GM12878 (cell line): ENCODE measurements at regions not wholly inside any gene's neighbourhood (a gene's known extent, or its start where the extent isn't known, plus 50 kb on each side); places are given as distances from the start of the nearest gene placed in this dataset.

ENCODE experiments used
- ATAC-seq: fragments of 200-7000 bp; cut with Tn5 transposase; 3 replicates; pipeline ENCODE4 v1.9.1; 2020; ENCODE audit warnings: mild to moderate bottlenecking, moderate library complexity
- BruUV-seq: library from RNA; stranded (reverse); fragments of 400-500 nt; replicated peaks from 2 replicates; lab custom pipeline; 2021; lab: Mats Ljungman, UMichigan
- CTCF ChIA-PET: fragments of 300-600 bp; sonication (Branson Sonifier 250); formaldehyde crosslinking; extraction: SDS; loops from one replicate; lab custom pipeline; 2021; ENCODE audit warnings: inconsistent platforms; lab: Yijun Ruan, JAX
- POLR2A ChIA-PET: fragments of 350-600 bp; formaldehyde crosslinking; extraction: SDS; loops from one replicate; lab custom pipeline; 2021; ENCODE audit warnings: inconsistent platforms; lab: Charles Lee
- RAD21 ChIA-PET: fragments of 300-600 bp; sonication (Branson Sonifier 250); formaldehyde crosslinking; loops from one replicate; lab custom pipeline; 2023; ENCODE audit warnings: antibody characterized with exemption; ENCODE audit not compliant: unreplicated experiment; lab: Charles Lee
- SMC1A ChIA-PET: fragments of 300-600 bp; sonication (Branson Sonifier 250); formaldehyde crosslinking; loops from one replicate; lab custom pipeline; 2023; ENCODE audit not compliant: unreplicated experiment, uncharacterized antibody; lab: Charles Lee
- DNase-seq: peaks from one replicate; pipeline ENCODE4 v3.0.0-alpha.2; 2011; ENCODE audit warnings: low read depth, low spot score
- FAIRE-seq: peaks from 3 replicates; lab custom pipeline; 2011; peaks lifted over from hg19 to GRCh38; lab: Jason Lieb, UNC
- H2AFZ ChIP-seq: 2 replicates; pipeline ENCODE4 v1.6.0; 2011; ENCODE audit warnings: low read depth, low read length, control low read depth; ENCODE audit not compliant: control insufficient read depth
- H3K27ac ChIP-seq: 2 replicates; pipeline ENCODE4 v1.5.1; 2011; ENCODE audit warnings: control low read depth; ENCODE audit not compliant: control insufficient read depth, insufficient read depth
- H3K27me3 ChIP-seq, 2 experiments: replicated peaks in 1 of 2; 2 replicates each; pipeline versions ENCODE4 v1.6.0 to v1.6.1; 2011; ENCODE audit warnings: low read length in 1 of 2; ENCODE audit not compliant: control insufficient read depth in 2 of 2, insufficient read depth in 2 of 2
- H3K36me3 ChIP-seq, 2 experiments: 2 replicates each; pipeline ENCODE4 v1.5.1; 2011; ENCODE audit warnings: low read length in 1 of 2; ENCODE audit not compliant: control insufficient read depth in 2 of 2, insufficient read depth in 2 of 2
- H3K4me1 ChIP-seq: 2 replicates; pipeline ENCODE4 v1.6.1; 2011; ENCODE audit warnings: mild to moderate bottlenecking, low read length, moderate library complexity, mixed read lengths; ENCODE audit not compliant: control insufficient read depth, insufficient read depth
- H3K4me2 ChIP-seq: 2 replicates; pipeline ENCODE4 v1.6.0; 2011; ENCODE audit warnings: control low read depth; ENCODE audit not compliant: control insufficient read depth, insufficient read depth
- H3K4me3 ChIP-seq: fragments of 200-600 bp; sonication (generic); 2 replicates; pipeline ENCODE4 v1.5.1; 2016
- H3K79me2 ChIP-seq: 2 replicates; pipeline ENCODE4 v1.6.0; 2011; ENCODE audit warnings: low read length; ENCODE audit not compliant: control insufficient read depth, insufficient read depth
- H3K9ac ChIP-seq: 2 replicates; pipeline ENCODE4 v1.8.0; 2011; ENCODE audit warnings: low read length, control low read depth, mixed read lengths; ENCODE audit not compliant: control insufficient read depth, insufficient read depth
- H3K9me3 ChIP-seq: replicated peaks from 3 replicates; pipeline ENCODE4 v1.5.1; 2011; ENCODE audit warnings: mild to moderate bottlenecking, low read length; ENCODE audit not compliant: control insufficient read depth, insufficient read depth
- H4K20me1 ChIP-seq: 2 replicates; pipeline ENCODE4 v1.6.0; 2011; ENCODE audit not compliant: control insufficient read depth, insufficient read depth
- ESRRA ChIP-seq: IDR thresholded peaks from 2 replicates; pipeline ENCODE4 v1.6.1; 2012; ENCODE audit warnings: mild to moderate bottlenecking, low read length, improper control_type of control experiment
- EZH2 ChIP-seq: IDR thresholded peaks from 2 replicates; pipeline ENCODE4 v1.6.1; 2012; ENCODE audit warnings: low read depth, mild to moderate bottlenecking, control low read depth, inconsistent platforms, low read length, borderline replicate concordance; ENCODE audit not compliant: control insufficient read depth
- HCFC1 ChIP-seq: fragments of 150-350 bp; IDR thresholded peaks from 2 replicates; pipeline ENCODE4 v1.6.1; 2014; ENCODE audit warnings: low read length
- JUNB ChIP-seq: IDR thresholded peaks from 2 replicates; pipeline ENCODE4 v1.6.1; 2016; ENCODE audit warnings: antibody characterized with exemption, mild to moderate bottlenecking
- KDM1A ChIP-seq: fragments of 200-600 bp; sonication (generic); IDR thresholded peaks from 2 replicates; pipeline ENCODE4 v1.6.1; 2016; ENCODE audit warnings: borderline replicate concordance
- MLLT1 ChIP-seq: fragments of 450-650 bp; IDR thresholded peaks from 2 replicates; pipeline ENCODE4 v1.6.1; 2016; ENCODE audit warnings: mild to moderate bottlenecking
- NRF1 ChIP-seq: conservative IDR thresholded peaks from 2 replicates; pipeline ENCODE4 v1.6.1; 2011; ENCODE audit warnings: mild to moderate bottlenecking, low read depth, low read length, improper control_type of control experiment
- POLR2A ChIP-seq: IDR thresholded peaks from 2 replicates; pipeline ENCODE4 v1.6.1; 2011; ENCODE audit warnings: low read depth, mild to moderate bottlenecking, low read length
- POU2F2 ChIP-seq: IDR thresholded peaks from 3 replicates; pipeline ENCODE4 v1.6.1; 2011; ENCODE audit warnings: low read depth, mild to moderate bottlenecking, low read length, borderline replicate concordance
- RBBP5 ChIP-seq: fragments of 200-600 bp; sonication (generic); conservative IDR thresholded peaks from 2 replicates; pipeline ENCODE4 v1.6.1; 2016
- SKIL ChIP-seq: fragments of 450-650 bp; IDR thresholded peaks from 2 replicates; pipeline ENCODE4 v1.6.1; 2017; ENCODE audit warnings: mild to moderate bottlenecking, low read depth, inconsistent platforms; ENCODE audit not compliant: poor library complexity, severe bottlenecking
- TCF12 ChIP-seq: IDR thresholded peaks from 2 replicates; pipeline ENCODE4 v1.6.1; 2011; ENCODE audit warnings: low read depth, mild to moderate bottlenecking, low read length
- USF2 ChIP-seq: IDR thresholded peaks from 2 replicates; pipeline ENCODE4 v1.6.1; 2011; ENCODE audit warnings: low read depth, low read length, improper control_type of control experiment, borderline replicate concordance
- ZBTB33 ChIP-seq: fragments of 450-650 bp; IDR thresholded peaks from 2 replicates; pipeline ENCODE4 v1.6.1; 2017; ENCODE audit warnings: mild to moderate bottlenecking
- ZNF207 ChIP-seq: fragments of 450-650 bp; IDR thresholded peaks from 2 replicates; pipeline ENCODE4 v1.6.1; 2014; ENCODE audit warnings: antibody characterized with exemption, mild to moderate bottlenecking, borderline replicate concordance
- ZNF274 ChIP-seq: IDR thresholded peaks from one replicate; pipeline ENCODE4 v1.8.0; 2011; ENCODE audit not compliant: insufficient read length, insufficient read depth
- ZZZ3 ChIP-seq: IDR thresholded peaks from 2 replicates; pipeline ENCODE4 v1.6.1; 2011; ENCODE audit warnings: low read depth; ENCODE audit not compliant: control insufficient read depth, insufficient read length
- WGBS: methylation state at CpG from one replicate; pipeline ENCODE4 v1.1.6; 2016; ENCODE audit warnings: low lambda C conversion rate; ENCODE audit not compliant: insufficient replicate concordance, insufficient coverage; ENCODE audit errors: missing lambda C conversion rate; 5-methylcytosine and 5-hydroxymethylcytosine counted together
- in situ Hi-C: fragments of 300-500 bp; cut with MboI; formaldehyde crosslinking; loops from 9 replicates; pipeline ENCODE4 v1.14.3; 2018; ENCODE audit warnings: mixed read lengths
- intact Hi-C: fragments of 100-400 bp; cut with micrococcal nuclease; formaldehyde crosslinking; loops from one replicate; pipeline ENCODE4 v1.14.2; 2022; ENCODE audit not compliant: unreplicated experiment

- no peak for ATAC-seq
- BruUV-seq: no TSS peak
- no peak for TF ChIP-seq HCFC1
- no peak for TF ChIP-seq USF2
- no peak for TF ChIP-seq EZH2
- no peak for TF ChIP-seq ZZZ3
- no peak for TF ChIP-seq JUNB
- TF ChIP-seq POU2F2: no peak
- no peak for TF ChIP-seq MLLT1
- no peak for TF ChIP-seq ZNF207
- no peak for TF ChIP-seq POLR2A
- TF ChIP-seq NRF1: no peak
- no peak for TF ChIP-seq TCF12
- TF ChIP-seq ESRRA: no peak
- no peak for TF ChIP-seq ZNF274
- no peak for TF ChIP-seq RBBP5
- no peak for TF ChIP-seq SKIL
- TF ChIP-seq KDM1A: no peak
- no peak for TF ChIP-seq ZBTB33
- TF ChIP-seq, all 136 proteins: peak for 0
- Histone ChIP-seq H3K27ac (no peak overlapping the region), H3K79me2 (no peaks in the 10 kb centered on the region), H3K4me2 (no peak overlapping the region), H2AFZ (no peak overlapping the region), H4K20me1 (no peaks in the 10 kb centered on the region), H3K9me3 (no peaks in the 10 kb centered on the region), H3K27me3 (peaks cover 0 to 4% of the 10 kb centered on the region in 2 experiments; a peak in 1 of 4 replicates), H3K9ac (no peak overlapping the region), H3K36me3 (no peaks in the 10 kb centered on the region), H3K4me3 (no peak overlapping the region), H3K4me1 (no peaks in the 10 kb centered on the region)
- SMC1A ChIA-PET: interaction anchor here (0.6 to 4.6 kb wide), 3 partner anchors 8 to 555 kb away, joined by 4 to 21 read pairs (median 4); no protein-coding TSS in a partner anchor
- no peak for FAIRE-seq
- no peak for DNase-seq
- in situ Hi-C loops (loop anchor here (5.0 kb wide), 1 partner anchor 640 kb away; no protein-coding TSS in a partner anchor), intact Hi-C loops (loop anchor here (5.0 kb wide), 1 partner anchor 150 kb away; no protein-coding TSS in a partner anchor)
- 5% methylated on average over 3 of the region's 3 CpGs for WGBS
- RAD21 ChIA-PET: interaction anchor here (2.1 kb wide), 1 partner anchor 152 kb away, joined by 6 read pairs; no protein-coding TSS in a partner anchor
- CTCF ChIA-PET: interaction anchor here (1.0 to 7.6 kb wide), 5 partner anchors 10 to 639 kb away, joined by 3 to 68 read pairs (median 3); no protein-coding TSS in a partner anchor
- POLR2A ChIA-PET: no interaction called here
These were observed 219.8 kb upstream of the CDKN3 start for GRCh38 chr14:54177019-54177418.
